ENCODE measurements at regions not wholly inside any gene's neighbourhood (a gene's known extent, or its start where the extent isn't known, plus 50 kb on each side); places are given as distances from the start of the nearest gene placed in this dataset.

DNA sequence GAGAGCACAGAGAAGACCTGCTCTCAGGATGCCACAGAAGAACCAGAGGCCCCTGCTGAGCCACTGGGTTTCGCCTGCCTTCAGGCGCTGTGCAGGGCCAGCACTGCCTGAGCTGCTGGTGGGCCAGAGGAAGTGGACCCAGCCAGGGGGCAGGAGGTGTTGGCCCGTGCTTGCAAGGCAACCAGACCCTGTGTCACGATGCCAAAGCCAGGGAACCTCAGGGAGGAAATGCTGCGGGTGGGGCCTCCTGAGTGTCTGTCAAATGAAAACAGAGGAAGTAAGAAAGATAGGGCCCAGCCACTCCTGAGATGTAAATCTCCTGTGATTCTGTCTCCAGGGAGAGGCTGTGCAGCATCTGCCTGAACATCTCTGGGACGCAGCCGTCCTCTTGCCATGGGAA, 58.1 kb upstream of the ADORA2B start:
- DNase-seq (ENCODE audit: insufficient read length, low spot score) (no peak), FAIRE-seq (no peak)
- TF ChIP-seq POLR2A (IDR thresholded peaks at IDR 0.05; ENCODE audit: low read depth, low read length) = no peak

DNA sequence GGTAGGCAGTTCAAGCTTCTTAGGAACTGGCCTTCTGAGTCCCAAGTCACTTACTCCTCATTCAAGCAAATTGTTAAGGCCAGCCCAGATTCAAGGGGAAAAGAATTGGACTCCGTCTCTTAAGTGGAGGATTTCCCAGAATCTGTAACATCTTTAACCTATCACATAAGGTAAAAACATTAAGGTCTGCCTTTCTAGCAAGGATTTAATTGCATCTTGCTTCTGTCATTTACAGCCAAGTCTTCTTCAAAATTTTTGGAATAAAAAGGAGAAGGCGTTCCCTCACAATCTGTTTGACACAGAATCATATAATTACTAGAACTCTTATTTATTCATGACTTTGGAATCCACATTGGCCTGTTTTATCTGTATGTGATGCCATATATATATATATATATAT, 56.5 kb upstream of the ADORA2B start:
- FAIRE-seq (no peak), DNase-seq (ENCODE audit: insufficient read length, low spot score) (no peak)
- no peak for TF ChIP-seq POLR2A (IDR thresholded peaks at IDR 0.05; ENCODE audit: low read depth, low read length)

DNA sequence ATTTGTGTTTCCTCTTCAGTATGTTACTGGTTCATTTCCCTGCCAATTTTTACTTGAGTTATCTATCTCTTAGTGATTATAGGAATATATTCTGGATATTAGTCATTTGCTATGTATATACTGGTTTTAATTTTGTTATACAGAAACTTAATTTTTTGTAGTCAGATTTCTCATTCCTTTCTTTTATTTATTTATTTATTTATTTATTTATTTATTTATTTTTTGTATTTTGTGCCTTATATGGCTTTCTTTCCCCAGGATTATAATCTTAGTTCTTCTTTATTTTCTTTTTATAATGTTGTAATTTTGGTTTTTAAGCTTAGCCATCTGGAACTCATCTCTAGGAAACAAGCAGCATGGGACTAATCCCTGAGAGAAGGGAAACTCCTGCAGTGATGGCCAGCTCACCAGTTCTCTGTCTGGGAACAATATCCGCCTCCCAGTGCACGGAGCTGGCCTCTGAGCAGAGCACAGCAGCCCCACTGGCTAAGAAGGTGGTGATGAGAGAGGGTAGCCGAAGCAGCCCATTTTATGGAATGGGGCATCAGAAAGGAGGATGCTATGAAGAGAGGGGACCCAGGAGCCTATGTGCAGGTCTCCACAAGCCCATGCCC, 54.5 kb upstream of the ADORA2B start:
- TF ChIP-seq POLR2A (IDR thresholded peaks at IDR 0.05; ENCODE audit: low read depth, low read length) = no peak
- FAIRE-seq = no peak
- DNase-seq (ENCODE audit: insufficient read length, low spot score) = no peak

DNA sequence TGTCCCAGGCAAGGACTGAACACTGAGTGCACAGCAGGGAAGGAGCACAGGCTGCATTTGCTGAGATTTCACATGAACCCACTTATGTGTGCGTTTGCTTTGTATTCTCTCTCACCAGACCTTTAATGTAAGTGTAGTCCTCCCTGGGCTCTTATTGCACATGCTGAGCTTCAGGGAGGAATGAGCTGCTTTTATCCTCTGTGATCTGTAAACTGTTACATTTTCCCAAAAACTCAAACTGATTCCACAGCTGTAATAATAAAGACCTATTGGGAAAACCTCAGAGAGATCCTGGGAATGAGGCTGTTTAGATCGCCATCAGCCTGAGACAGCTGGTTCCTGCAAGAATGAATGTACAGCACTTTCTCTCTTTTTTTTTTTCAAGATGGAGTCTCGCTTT, 53.6 kb upstream of the ADORA2B start:
- no peak for TF ChIP-seq POLR2A (IDR thresholded peaks at IDR 0.05; ENCODE audit: low read depth, low read length)
- DNase-seq (ENCODE audit: insufficient read length, low spot score) (no peak), FAIRE-seq (no peak)

DNA sequence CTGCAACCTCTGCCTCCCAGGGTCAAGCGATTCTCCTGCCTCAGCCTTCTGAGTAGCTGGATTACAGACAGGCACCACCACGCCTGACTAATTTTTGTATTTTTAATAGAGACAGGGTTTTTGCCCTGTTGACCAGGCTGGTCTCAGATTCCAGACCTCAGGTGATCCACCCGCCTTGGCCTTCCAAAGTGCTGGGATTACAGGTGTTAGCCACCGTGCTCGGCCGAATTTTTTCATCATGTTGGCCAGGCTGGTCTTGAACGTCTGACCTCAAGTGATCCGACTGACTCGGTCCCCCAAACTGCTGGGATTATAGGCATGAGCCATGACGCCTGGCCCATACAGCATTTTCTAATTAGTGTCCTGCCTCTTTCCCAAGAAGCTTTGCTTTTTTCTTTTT, 52.7 kb upstream of the ADORA2B start:
- DNase-seq (ENCODE audit: insufficient read length, low spot score) (no peak), FAIRE-seq (no peak)
- no peak for TF ChIP-seq POLR2A (IDR thresholded peaks at IDR 0.05; ENCODE audit: low read depth, low read length)

DNA sequence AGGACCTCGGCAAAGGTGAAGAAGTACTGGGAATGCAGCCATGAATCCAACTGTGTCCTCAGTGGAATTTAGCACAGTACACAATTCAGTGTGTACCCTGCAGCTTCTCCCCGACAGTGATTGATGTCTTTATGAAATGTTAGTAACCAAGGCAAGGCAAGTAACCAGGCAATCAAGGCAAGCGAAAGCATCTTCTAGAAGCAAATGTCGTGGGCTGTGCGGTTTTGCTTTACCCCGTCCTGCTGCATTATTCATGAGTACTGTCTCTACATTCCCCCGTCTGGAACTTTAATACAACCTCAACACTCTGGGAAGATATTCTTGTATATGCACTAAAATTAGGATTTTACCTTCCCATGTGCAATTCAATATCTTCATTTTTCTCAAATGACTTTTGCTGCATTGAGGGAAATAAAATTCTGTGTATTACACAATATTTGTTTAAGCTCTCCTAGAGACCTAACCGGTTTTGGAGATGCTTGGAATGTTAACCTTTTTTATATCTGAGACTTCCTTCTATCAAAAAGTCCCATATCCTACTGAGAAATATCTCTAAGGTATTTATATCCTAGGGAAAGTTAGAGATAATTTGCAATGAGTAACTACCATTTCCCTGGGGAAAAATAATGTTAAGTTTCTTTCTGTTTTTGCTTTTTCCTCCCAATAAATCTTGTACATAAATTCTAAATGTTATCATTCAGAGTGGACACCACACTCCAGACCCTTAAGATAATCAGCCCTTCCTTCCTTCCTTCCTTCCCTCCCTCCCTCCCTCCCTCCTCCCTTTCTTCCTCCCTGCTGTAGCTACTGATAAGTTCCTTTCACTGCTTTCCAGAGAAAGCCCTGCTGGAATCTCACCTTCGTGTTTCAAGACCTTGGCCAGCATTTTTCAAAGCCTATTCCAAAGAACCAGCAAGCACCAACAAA, 51.9 kb upstream of the ADORA2B start:
- no peak for TF ChIP-seq POLR2A (IDR thresholded peaks at IDR 0.05; ENCODE audit: low read depth, low read length)
- FAIRE-seq (no peak), DNase-seq (ENCODE audit: insufficient read length, low spot score) (no peak)

DNA sequence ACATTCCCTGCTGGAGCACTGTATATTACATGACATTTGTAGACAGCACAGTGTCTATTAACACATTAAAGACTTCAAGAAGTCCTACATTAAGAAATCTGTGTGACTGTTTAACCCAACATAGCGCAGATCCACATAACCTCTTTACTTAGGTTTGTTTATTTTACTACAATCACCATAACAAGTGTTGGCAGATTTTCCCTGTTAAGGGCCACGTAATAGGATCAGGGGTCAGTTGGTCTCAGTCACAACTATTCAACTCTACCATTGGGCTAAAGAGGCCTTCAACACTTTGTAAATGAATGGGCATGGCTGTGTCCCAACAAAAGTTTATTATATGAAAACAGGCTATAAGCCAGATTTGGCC, 51.3 kb upstream of the ADORA2B start:
- no peak for FAIRE-seq
- TF ChIP-seq POLR2A (IDR thresholded peaks at IDR 0.05; ENCODE audit: low read depth, low read length) = no peak
- DNase-seq (ENCODE audit: insufficient read length, low spot score) = no peak

DNA sequence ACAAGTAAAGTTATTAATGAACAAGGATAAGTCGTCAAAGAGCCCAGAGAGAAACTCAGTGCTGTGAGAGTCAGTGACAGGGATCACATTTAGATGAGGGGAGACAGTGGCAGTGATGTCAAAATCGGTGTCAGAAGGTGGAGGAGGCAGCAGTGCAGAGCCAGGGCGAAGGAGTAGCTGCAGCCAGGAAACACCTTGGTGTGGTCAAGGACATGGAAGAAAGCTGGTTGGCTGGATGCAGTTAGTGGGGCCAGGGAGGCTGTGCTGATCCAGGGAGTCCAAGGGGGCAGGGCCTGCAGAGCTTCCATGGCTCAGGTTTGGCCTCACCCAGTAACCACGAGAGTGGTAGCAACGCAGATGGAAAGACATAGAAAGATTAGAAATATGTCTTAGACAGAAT, 50.7 kb upstream of the ADORA2B start:
- no peak for TF ChIP-seq POLR2A (IDR thresholded peaks at IDR 0.05; ENCODE audit: low read depth, low read length)
- no peak for FAIRE-seq

DNA sequence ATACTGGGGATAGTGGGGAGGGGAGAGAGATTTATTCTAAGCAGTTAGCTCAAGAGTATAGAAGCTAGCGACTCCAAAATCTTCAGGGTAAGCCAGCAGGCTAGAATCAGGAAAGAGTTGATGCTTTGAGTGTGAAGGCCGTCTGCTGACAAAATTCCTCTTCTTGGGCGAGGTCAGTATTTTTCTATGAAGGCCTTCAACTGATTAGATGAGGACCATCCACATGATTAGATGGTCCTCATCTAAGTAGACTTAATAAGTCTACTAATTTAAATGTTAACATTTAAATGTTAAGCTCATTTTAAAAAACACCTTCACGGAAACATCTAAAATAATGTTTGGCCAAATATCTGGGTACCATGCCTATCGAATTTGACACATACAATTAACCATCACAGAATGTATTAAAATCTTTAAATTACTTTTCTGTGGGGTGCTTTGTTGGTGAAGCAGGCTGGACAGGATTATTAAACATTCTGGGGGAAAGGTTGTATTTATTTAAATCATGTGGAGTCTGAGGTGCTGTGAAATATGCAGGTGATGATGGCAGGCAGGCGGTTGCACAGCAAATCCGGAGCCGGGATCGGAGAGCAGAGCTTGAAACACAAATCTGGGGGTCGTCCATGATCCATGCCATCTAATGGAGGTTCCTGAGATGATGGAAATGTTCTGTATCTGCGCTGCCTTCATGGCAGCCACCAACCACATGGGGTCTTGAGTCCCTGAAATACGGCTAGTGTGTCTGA, 49.8 kb upstream of the ADORA2B start:
- DNase-seq (ENCODE audit: insufficient read length, low spot score) (no peak), FAIRE-seq (no peak)
- TF ChIP-seq POLR2A (IDR thresholded peaks at IDR 0.05; ENCODE audit: low read depth, low read length) = no peak

More for the DNA sequence above, 50.7 kb upstream of the ADORA2B start:
- no peak for DNase-seq (ENCODE audit: insufficient read length, low spot score)
